ENCODE measurements at regions not wholly inside any gene's neighbourhood (a gene's known extent, or its start where the extent isn't known, plus 50 kb on each side); places are given as distances from the start of the nearest gene placed in this dataset.

DNA sequence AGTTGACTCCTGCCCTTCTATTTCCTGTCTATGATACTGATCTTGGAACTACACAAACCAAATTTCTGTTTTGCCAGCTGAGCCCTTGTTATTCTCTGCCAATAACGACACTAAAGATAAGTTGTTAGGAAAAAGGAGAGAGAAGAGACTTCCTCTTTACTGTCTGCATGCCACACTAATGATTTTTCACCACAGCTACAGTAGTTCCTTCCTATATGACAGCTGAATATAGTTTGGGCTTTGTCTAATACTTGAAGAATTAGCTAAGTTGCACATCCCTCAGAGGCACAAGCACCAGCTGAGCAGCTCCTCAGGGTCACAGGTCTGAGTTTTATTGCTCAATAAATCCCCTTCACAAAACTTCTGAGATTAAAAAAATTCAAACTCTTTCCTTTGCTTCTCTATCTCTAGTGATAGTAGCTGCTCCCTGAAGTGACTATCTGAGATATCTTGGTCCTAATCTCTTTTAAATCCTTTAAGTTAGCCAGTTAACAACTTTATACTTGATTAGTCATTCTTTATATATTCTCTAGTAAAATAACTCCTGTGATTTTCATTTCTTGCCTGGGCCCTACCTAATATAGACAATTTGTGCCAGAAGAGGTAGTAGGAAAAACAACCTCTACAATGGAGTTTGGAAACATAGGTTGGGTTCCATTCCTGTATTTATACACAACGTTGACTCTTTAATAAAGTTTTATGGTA lies 253.0 kb upstream of the CNTNAP5 start:
- TF ChIP-seq, protein P1, sequence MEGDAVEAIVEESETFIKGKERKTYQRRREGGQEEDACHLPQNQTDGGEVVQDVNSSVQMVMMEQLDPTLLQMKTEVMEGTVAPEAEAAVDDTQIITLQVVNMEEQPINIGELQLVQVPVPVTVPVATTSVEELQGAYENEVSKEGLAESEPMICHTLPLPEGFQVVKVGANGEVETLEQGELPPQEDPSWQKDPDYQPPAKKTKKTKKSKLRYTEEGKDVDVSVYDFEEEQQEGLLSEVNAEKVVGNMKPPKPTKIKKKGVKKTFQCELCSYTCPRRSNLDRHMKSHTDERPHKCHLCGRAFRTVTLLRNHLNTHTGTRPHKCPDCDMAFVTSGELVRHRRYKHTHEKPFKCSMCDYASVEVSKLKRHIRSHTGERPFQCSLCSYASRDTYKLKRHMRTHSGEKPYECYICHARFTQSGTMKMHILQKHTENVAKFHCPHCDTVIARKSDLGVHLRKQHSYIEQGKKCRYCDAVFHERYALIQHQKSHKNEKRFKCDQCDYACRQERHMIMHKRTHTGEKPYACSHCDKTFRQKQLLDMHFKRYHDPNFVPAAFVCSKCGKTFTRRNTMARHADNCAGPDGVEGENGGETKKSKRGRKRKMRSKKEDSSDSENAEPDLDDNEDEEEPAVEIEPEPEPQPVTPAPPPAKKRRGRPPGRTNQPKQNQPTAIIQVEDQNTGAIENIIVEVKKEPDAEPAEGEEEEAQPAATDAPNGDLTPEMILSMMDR (IDR thresholded peaks at IDR 0.05): no peak
- no peak for TF ChIP-seq EP300 (IDR thresholded peaks at IDR 0.05)

Measured in ovary (tissue), 3 donors.